Peyer's patch (tissue), 4 donors: ENCODE measurements at regions not wholly inside any gene's neighbourhood (a gene's known extent, or its start where the extent isn't known, plus 50 kb on each side); places are given as distances from the start of the nearest gene placed in this dataset.

Source experiments
- POLR2A ChIP-seq, 2 donors: fragments of 450-650 bp; IDR thresholded peaks; one replicate each; pipeline ENCODE4 v1.5.1; 2017; ENCODE audit warnings: antibody characterized with exemption in 2 of 2, mild to moderate bottlenecking in 2 of 2, moderate library complexity in 2 of 2
- TF ChIP-seq, protein P1 (sequence below), 6 experiments: fragments of 450-650 bp in 4 of 6; fragments of 200-600 bp in 2 of 6; sonication (generic) in 1 of 6; IDR thresholded peaks; one replicate each; pipeline ENCODE4 v1.5.1; 2017 to 2019; ENCODE audit warnings: antibody characterized with exemption in 6 of 6, mild to moderate bottlenecking in 3 of 6, moderate library complexity in 1 of 6

DNA sequence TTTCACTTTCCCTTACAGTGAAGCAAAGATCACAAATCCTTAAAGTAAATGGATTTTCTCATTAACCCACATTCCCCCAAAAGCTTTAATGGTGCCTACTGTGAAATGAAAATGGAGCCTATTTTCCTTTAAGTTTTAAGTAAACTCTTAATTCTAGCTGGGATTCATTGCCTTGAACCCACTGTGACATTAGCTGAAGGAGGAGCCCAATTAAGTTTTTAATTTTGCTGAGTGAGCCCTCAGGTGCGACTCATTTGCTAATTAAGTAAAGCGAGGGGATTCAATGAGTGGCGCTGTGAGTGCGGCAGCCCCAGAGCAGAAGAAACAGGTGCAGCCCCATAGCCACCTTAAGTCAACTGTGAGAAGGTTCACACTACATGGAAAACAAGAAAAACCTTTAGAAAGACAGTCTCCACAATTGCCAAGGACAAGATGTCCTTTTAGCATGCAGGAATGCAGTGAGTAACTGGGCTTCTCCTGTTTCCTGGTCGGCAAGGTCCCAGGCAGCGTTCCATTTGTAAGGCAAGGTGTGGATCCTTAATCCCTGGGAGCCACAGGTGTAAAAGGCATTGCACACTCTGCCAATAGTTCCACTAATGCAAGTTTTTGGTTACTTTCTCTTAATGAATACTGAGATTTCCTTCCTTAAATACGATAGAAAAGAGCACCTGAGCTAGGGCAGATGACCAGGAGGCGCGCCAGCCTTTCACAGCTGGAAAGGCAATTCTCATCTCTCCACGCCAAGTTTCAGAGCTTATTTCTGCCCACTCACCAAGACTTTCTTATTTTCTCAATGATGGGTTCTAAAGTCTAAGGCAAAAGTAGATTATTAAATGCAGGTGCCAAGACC lies 87.7 kb downstream of the TMEM18 start:
- TF ChIP-seq, protein P1, sequence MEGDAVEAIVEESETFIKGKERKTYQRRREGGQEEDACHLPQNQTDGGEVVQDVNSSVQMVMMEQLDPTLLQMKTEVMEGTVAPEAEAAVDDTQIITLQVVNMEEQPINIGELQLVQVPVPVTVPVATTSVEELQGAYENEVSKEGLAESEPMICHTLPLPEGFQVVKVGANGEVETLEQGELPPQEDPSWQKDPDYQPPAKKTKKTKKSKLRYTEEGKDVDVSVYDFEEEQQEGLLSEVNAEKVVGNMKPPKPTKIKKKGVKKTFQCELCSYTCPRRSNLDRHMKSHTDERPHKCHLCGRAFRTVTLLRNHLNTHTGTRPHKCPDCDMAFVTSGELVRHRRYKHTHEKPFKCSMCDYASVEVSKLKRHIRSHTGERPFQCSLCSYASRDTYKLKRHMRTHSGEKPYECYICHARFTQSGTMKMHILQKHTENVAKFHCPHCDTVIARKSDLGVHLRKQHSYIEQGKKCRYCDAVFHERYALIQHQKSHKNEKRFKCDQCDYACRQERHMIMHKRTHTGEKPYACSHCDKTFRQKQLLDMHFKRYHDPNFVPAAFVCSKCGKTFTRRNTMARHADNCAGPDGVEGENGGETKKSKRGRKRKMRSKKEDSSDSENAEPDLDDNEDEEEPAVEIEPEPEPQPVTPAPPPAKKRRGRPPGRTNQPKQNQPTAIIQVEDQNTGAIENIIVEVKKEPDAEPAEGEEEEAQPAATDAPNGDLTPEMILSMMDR (IDR thresholded peaks at IDR 0.05) = no peak
- TF ChIP-seq POLR2A (IDR thresholded peaks at IDR 0.05) = no peak
